DND-41 (cell line): ENCODE measurements at regions not wholly inside any gene's neighbourhood (a gene's known extent, or its start where the extent isn't known, plus 50 kb on each side); places are given as distances from the start of the nearest gene placed in this dataset.

Experiments
- EZH2 ChIP-seq: IDR thresholded peaks from 3 replicates; pipeline ENCODE4 v1.6.1; 2012; ENCODE audit warnings: borderline replicate concordance, low read depth, mild to moderate bottlenecking, moderate library complexity, low read length, inconsistent platforms; ENCODE audit not compliant: severe bottlenecking
- TF ChIP-seq, protein P1 (sequence below): IDR thresholded peaks from 2 replicates; pipeline ENCODE4 v1.5.1; 2012; ENCODE audit warnings: borderline replicate concordance, low read length, moderate library complexity, mild to moderate bottlenecking; ENCODE audit not compliant: poor library complexity, severe bottlenecking; ENCODE audit errors: extremely low read depth

DNA sequence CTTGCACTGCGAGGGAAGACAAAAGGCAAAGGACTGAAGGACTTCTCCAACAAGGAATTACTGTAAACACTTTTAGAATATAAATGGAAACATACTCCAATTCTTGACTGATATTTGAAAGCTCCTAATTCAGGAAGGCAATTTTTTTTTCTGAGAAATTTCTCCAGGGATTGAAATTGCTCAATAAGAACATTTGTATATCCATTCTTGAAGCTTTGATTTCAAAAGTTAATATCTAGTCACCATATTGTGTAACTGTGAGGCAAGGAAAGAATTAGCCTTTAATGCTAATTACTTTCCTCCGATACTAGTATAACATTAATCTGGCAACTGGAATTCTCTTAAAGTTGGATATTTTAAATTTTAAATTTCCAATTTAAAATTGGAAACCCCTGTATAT is 188.4 kb upstream of the COL1A2 start:
- TF ChIP-seq, protein P1, sequence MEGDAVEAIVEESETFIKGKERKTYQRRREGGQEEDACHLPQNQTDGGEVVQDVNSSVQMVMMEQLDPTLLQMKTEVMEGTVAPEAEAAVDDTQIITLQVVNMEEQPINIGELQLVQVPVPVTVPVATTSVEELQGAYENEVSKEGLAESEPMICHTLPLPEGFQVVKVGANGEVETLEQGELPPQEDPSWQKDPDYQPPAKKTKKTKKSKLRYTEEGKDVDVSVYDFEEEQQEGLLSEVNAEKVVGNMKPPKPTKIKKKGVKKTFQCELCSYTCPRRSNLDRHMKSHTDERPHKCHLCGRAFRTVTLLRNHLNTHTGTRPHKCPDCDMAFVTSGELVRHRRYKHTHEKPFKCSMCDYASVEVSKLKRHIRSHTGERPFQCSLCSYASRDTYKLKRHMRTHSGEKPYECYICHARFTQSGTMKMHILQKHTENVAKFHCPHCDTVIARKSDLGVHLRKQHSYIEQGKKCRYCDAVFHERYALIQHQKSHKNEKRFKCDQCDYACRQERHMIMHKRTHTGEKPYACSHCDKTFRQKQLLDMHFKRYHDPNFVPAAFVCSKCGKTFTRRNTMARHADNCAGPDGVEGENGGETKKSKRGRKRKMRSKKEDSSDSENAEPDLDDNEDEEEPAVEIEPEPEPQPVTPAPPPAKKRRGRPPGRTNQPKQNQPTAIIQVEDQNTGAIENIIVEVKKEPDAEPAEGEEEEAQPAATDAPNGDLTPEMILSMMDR, result no peak
- TF ChIP-seq EZH2, result no peak
